ENCODE measurements at regions not wholly inside any gene's neighbourhood (a gene's known extent, or its start where the extent isn't known, plus 50 kb on each side); places are given as distances from the start of the nearest gene placed in this dataset.

GRCh38 chr1:242586360-242586680 is 61.8 kb upstream of the PLD5 start:
- in situ Hi-C loops (cut with HindIII; ENCODE audit: low pct_unique_long_range_greater_than_20kb, low sequenced_read_pairs) = no loop called here
- BruUV-seq (replicated peaks) = no TSS peak

GRCh38 chr1:242585616-242586359 is 61.3 kb upstream of the PLD5 start:
- H3K27ac ChIP-seq (ENCODE audit: low read length) = no peak overlapping the region
- H3K9me3 ChIP-seq (ENCODE audit: control insufficient read depth, insufficient read depth, low read depth, low read length) = no peaks in the 10 kb centered on the region
- no peaks in the 10 kb centered on the region for H3K4me1 ChIP-seq (ENCODE audit: control insufficient read depth, insufficient read depth, low read length)
- TF ChIP-seq SIN3A (IDR thresholded peaks at IDR 0.05; ENCODE audit: borderline replicate concordance, insufficient read depth, low read depth, low read length) = no peak
- no peak for TF ChIP-seq CTCF (IDR thresholded peaks at IDR 0.05)
- intact Hi-C loops (cut with micrococcal nuclease; ENCODE audit: unreplicated experiment) = no loop called here
- DNase-seq (ENCODE audit: low read depth, low spot score) = no peak
- H3K27me3 ChIP-seq (ENCODE audit: control insufficient read depth, insufficient read depth, low read length) = no peaks in the 10 kb centered on the region
- in situ Hi-C loops (cut with HindIII; ENCODE audit: low pct_unique_long_range_greater_than_20kb, low sequenced_read_pairs) = no loop called here
- ChIA-PET CTCF (no interaction called here), POLR2A (no interaction called here)
- H3K4me3 ChIP-seq (ENCODE audit: low read depth in 2 of 2, low read length in 2 of 2) = no peak overlapping the region
- no peak for ATAC-seq
- no TSS peak for BruUV-seq (replicated peaks)
- H3K36me3 ChIP-seq (ENCODE audit: control insufficient read depth, insufficient read depth, low read length) = no peaks in the 10 kb centered on the region

More at GRCh38 chr1:242586360-242586680, 61.8 kb upstream of the PLD5 start:
- ATAC-seq (no peak), DNase-seq (ENCODE audit: low read depth, low spot score) (no peak)
- Histone ChIP-seq H3K36me3 (ENCODE audit: control insufficient read depth, insufficient read depth, low read length) (no peaks in the 10 kb centered on the region), H3K9me3 (ENCODE audit: control insufficient read depth, insufficient read depth, low read depth, low read length) (no peaks in the 10 kb centered on the region), H3K4me1 (ENCODE audit: control insufficient read depth, insufficient read depth, low read length) (no peaks in the 10 kb centered on the region), H3K4me3 (ENCODE audit: low read depth in 2 of 2, low read length in 2 of 2) (no peak overlapping the region), H3K27ac (ENCODE audit: low read length) (no peak overlapping the region), H3K27me3 (ENCODE audit: control insufficient read depth, insufficient read depth, low read length) (no peaks in the 10 kb centered on the region)
- CTCF ChIA-PET = no interaction called here
- TF ChIP-seq CTCF (IDR thresholded peaks at IDR 0.05) (no peak), POLR2AphosphoS5 (IDR thresholded peaks at IDR 0.05; ENCODE audit: low read depth, low read length) (no peak), SIN3A (IDR thresholded peaks at IDR 0.05; ENCODE audit: borderline replicate concordance, insufficient read depth, low read depth, low read length) (no peak), TCF7L2 (IDR thresholded peaks at IDR 0.05; ENCODE audit: low read depth, low read length) (no peak), REST (IDR thresholded peaks at IDR 0.05; ENCODE audit: insufficient read depth in 1 of 2, low read depth in 2 of 2, low read length in 1 of 2) (no peak)
- intact Hi-C loops (cut with micrococcal nuclease; ENCODE audit: unreplicated experiment) = no loop called here
- POLR2A ChIA-PET = no interaction called here
